ENCODE measurements at regions not wholly inside any gene's neighbourhood (a gene's known extent, or its start where the extent isn't known, plus 50 kb on each side); places are given as distances from the start of the nearest gene placed in this dataset.

DNA sequence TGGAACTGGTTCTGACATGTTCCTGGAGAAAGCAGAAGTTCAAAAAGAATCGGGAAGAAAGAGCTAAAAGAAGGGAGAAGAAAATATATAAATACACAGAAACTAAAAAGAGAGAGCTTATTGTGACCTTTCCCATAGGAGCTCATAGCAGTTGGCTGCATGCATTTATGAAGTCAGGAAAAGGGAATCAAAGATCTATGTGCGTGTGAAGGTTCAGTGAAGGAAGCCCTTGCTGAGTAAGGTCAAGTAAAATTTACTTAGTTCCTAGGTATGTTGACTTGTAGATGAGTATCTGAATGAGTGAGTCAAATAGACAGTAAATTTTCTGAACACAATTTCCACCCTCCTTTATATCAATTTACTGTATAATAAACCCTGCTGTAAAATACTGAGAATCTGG, 632.5 kb downstream of the SLCO4C1 start:
- no peaks in the 10 kb centered on the region for H3K27me3 ChIP-seq (ENCODE audit: control insufficient read depth in 2 of 2, insufficient read depth in 2 of 2, low read length in 2 of 2)
- ChIA-PET POLR2A (no interaction called here), CTCF (no interaction called here)
- ATAC-seq = no peak
- intact Hi-C loops (cut with micrococcal nuclease) = no loop called here
- no peak overlapping the region for H3K27ac ChIP-seq (ENCODE audit: low read depth, low read length)
- peaks cover 0 to 5% (median 0%) of the 10 kb centered on the region in 5 donors for H3K27me3 Mint-ChIP-seq
- H3K4me3 ChIP-seq (ENCODE audit: low read length) = no peak overlapping the region
- H3K9me3 ChIP-seq (ENCODE audit: control insufficient read depth in 2 of 3, low read length in 3 of 3) = no peaks in the 10 kb centered on the region
- peaks cover 0 to 3% (median 0%) of the 10 kb centered on the region in 11 donors for H3K9me3 Mint-ChIP-seq
- H3K36me3 ChIP-seq (ENCODE audit: control insufficient read depth in 2 of 3, insufficient read depth in 3 of 3, low read length in 3 of 3) = no peaks in the 10 kb centered on the region
- no peak overlapping the region for H3K27ac Mint-ChIP-seq
- H3K36me3 Mint-ChIP-seq = no peaks in the 10 kb centered on the region
- H3K4me3 Mint-ChIP-seq = no peak overlapping the region
- no peak for DNase-seq
- no peaks in the 10 kb centered on the region for H3K4me1 Mint-ChIP-seq
- H3K4me1 ChIP-seq (ENCODE audit: control insufficient read depth in 2 of 2, insufficient read depth in 2 of 2, low read length in 2 of 2) = no peaks in the 10 kb centered on the region

DNA sequence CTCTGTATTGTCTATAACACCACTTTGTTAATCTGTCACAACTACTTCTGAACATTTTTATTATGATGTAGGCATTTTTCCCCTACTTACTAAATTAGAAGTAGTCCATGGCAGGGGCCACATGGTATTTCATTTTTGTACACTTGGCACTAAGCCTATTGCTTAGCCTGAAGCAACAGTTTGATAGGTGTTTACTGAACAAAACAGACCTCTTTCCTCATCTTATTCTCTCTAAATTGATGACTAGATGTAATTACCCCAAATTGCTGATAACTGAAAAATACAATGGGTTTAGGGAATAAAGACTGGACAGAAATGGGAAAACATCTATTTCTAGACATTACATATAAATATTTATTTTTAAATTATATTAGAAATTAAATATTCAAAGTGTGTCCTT, 633.8 kb downstream of the SLCO4C1 start:
- Histone ChIP-seq H3K4me3 (ENCODE audit: low read length) (no peak overlapping the region), H3K27ac (ENCODE audit: low read depth, low read length) (no peak overlapping the region), H3K27me3 (ENCODE audit: control insufficient read depth in 2 of 2, insufficient read depth in 2 of 2, low read length in 2 of 2) (no peaks in the 10 kb centered on the region), H3K4me1 (ENCODE audit: control insufficient read depth in 2 of 2, insufficient read depth in 2 of 2, low read length in 2 of 2) (no peaks in the 10 kb centered on the region), H3K9me3 (ENCODE audit: control insufficient read depth in 2 of 3, low read length in 3 of 3) (no peaks in the 10 kb centered on the region), H3K36me3 (ENCODE audit: control insufficient read depth in 2 of 3, insufficient read depth in 3 of 3, low read length in 3 of 3) (no peaks in the 10 kb centered on the region)
- Mint-ChIP-seq H3K4me3 (no peak overlapping the region), H3K36me3 (no peaks in the 10 kb centered on the region), H3K9me3 (peaks cover 0 to 3% (median 0%) of the 10 kb centered on the region in 11 donors), H3K27me3 (peaks cover 0 to 4% (median 0%) of the 10 kb centered on the region in 5 donors), H3K27ac (no peak overlapping the region), H3K4me1 (no peaks in the 10 kb centered on the region)
- DNase-seq (no peak), ATAC-seq (no peak)
- intact Hi-C loops (cut with micrococcal nuclease) = no loop called here
- ChIA-PET POLR2A (no interaction called here), CTCF (no interaction called here)

DNA sequence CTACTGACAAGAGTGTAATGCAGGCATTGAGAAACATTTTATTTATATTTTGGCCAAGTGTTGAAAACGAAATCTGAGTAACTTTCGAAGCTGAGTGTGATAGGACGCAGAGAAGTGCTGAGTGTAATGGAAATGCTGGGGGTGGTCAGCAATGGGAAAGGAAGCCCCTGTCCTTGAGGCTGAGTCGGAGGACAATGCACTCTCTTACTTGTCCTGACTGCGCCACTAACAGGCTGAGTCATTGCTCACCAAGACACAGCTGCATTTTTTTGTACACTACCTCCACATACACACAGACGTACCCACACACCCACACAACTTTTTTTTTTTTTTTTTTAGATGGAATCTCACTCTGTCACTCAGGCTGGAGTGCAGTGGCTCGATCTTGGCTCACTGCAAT, 637.7 kb downstream of the SLCO4C1 start:
- intact Hi-C loops (cut with micrococcal nuclease) = no loop called here
- Mint-ChIP-seq H3K4me1 (no peaks in the 10 kb centered on the region), H3K36me3 (no peaks in the 10 kb centered on the region), H3K27ac (no peak overlapping the region), H3K27me3 (no peaks in the 10 kb centered on the region), H3K4me3 (no peak overlapping the region), H3K9me3 (peaks cover 0 to 1% (median 0%) of the 10 kb centered on the region in 11 donors)
- H3K36me3 ChIP-seq (ENCODE audit: control insufficient read depth in 2 of 3, insufficient read depth in 3 of 3, low read length in 3 of 3) = no peaks in the 10 kb centered on the region
- no peaks in the 10 kb centered on the region for H3K9me3 ChIP-seq (ENCODE audit: control insufficient read depth in 2 of 3, low read length in 3 of 3)
- no peak for ATAC-seq
- H3K4me1 ChIP-seq (ENCODE audit: control insufficient read depth in 2 of 2, insufficient read depth in 2 of 2, low read length in 2 of 2) = no peaks in the 10 kb centered on the region
- CTCF ChIA-PET = no interaction called here
- H3K27ac ChIP-seq (ENCODE audit: low read depth, low read length) = no peak overlapping the region
- no peak overlapping the region for H3K4me3 ChIP-seq (ENCODE audit: low read length)
- POLR2A ChIA-PET = no interaction called here
- no peaks in the 10 kb centered on the region for H3K27me3 ChIP-seq (ENCODE audit: control insufficient read depth in 2 of 2, insufficient read depth in 2 of 2, low read length in 2 of 2)
- DNase-seq = no peak

DNA sequence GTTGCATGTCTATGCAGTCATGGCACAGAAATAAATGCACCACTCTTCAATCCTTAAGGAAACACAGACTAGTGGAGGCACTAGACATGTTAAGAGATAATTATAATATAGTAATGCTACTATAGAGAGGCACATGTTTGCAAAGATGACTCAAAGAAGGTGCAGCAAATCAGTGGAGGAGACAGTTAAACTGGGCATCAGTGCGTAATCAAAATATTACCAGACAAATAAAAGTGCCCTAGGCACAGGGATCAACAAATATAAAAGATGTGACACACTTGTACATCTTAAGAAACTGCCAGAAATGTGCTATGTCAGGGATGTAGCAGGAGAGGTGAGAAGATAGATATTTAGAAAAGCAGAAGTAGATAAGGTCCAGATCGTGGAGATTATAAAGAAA, 642.1 kb downstream of the SLCO4C1 start:
- no peak overlapping the region for H3K27ac ChIP-seq (ENCODE audit: low read depth, low read length)
- H3K27ac Mint-ChIP-seq = no peak overlapping the region
- no peaks in the 10 kb centered on the region for H3K27me3 ChIP-seq (ENCODE audit: control insufficient read depth in 2 of 2, insufficient read depth in 2 of 2, low read length in 2 of 2)
- H3K4me3 ChIP-seq (ENCODE audit: low read length) = no peak overlapping the region
- intact Hi-C loops (cut with micrococcal nuclease) = no loop called here
- no peaks in the 10 kb centered on the region for H3K36me3 ChIP-seq (ENCODE audit: control insufficient read depth in 2 of 3, insufficient read depth in 3 of 3, low read length in 3 of 3)
- H3K4me1 ChIP-seq (ENCODE audit: control insufficient read depth in 2 of 2, insufficient read depth in 2 of 2, low read length in 2 of 2) = no peaks in the 10 kb centered on the region
- ATAC-seq (no peak), DNase-seq (no peak)
- POLR2A ChIA-PET = no interaction called here
- CTCF ChIA-PET = no interaction called here
- no peaks in the 10 kb centered on the region for H3K9me3 ChIP-seq (ENCODE audit: control insufficient read depth in 2 of 3, low read length in 3 of 3)
- no peaks in the 10 kb centered on the region for H3K27me3 Mint-ChIP-seq
- H3K4me1 Mint-ChIP-seq = no peaks in the 10 kb centered on the region
- H3K9me3 Mint-ChIP-seq = peaks cover 0 to under 1% (median 0%) of the 10 kb centered on the region in 11 donors
- no peaks in the 10 kb centered on the region for H3K36me3 Mint-ChIP-seq
- H3K4me3 Mint-ChIP-seq = no peak overlapping the region

DNA sequence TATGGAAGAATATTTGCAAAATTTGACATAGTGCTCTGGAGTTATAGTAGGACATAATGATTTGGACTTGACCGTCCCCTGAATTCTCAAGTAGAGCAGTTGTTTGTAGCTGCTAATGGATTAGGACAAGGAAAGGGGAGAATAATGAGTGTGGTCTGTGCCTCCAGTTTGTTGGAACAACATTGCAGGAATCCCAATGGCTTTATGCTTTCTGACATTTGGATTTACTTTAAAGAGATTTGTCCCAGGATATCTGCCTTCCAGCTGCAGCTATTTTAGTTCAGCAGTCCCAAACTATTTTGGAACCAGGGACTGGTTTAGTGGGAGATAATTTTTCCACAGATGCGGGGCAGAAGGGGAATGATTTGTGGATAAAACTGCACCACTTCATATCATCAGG, 648.2 kb downstream of the SLCO4C1 start:
- no peak overlapping the region for H3K4me3 ChIP-seq (ENCODE audit: low read length)
- no peaks in the 10 kb centered on the region for H3K4me1 ChIP-seq (ENCODE audit: control insufficient read depth in 2 of 2, insufficient read depth in 2 of 2, low read length in 2 of 2)
- no peak for DNase-seq
- no peak overlapping the region for H3K27ac ChIP-seq (ENCODE audit: low read depth, low read length)
- Mint-ChIP-seq H3K27ac (no peak overlapping the region), H3K36me3 (no peaks in the 10 kb centered on the region), H3K4me3 (no peak overlapping the region), H3K4me1 (no peaks in the 10 kb centered on the region), H3K9me3 (no peaks in the 10 kb centered on the region), H3K27me3 (no peaks in the 10 kb centered on the region)
- intact Hi-C loops (cut with micrococcal nuclease) = no loop called here
- no peaks in the 10 kb centered on the region for H3K9me3 ChIP-seq (ENCODE audit: control insufficient read depth in 2 of 3, low read length in 3 of 3)
- POLR2A ChIA-PET = no interaction called here
- ATAC-seq = no peak
- CTCF ChIA-PET = no interaction called here
- H3K27me3 ChIP-seq (ENCODE audit: control insufficient read depth in 2 of 2, insufficient read depth in 2 of 2, low read length in 2 of 2) = no peaks in the 10 kb centered on the region
- H3K36me3 ChIP-seq (ENCODE audit: control insufficient read depth in 2 of 3, insufficient read depth in 3 of 3, low read length in 3 of 3) = no peaks in the 10 kb centered on the region

DNA sequence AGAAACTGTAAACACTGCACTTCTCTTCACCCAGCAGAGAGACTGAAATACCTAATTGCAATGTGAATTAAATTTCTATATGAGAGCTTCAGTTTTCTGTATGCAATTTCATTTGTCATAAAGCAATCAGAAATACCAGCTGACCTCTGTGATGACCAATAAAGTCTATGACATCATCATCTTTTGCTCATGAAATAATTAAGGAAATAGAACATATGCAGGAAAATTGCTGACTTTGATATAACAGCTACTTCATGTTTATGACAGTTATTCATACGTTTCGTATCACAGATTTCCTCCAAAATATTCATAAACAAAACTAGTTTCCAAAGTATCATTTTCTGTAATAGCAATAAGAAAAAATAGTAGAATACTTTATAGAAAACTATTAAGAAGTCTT, 652.3 kb downstream of the SLCO4C1 start:
- ChIA-PET CTCF (no interaction called here), POLR2A (no interaction called here)
- Histone ChIP-seq H3K36me3 (ENCODE audit: control insufficient read depth in 2 of 3, insufficient read depth in 3 of 3, low read length in 3 of 3) (no peaks in the 10 kb centered on the region), H3K27ac (ENCODE audit: low read depth, low read length) (no peak overlapping the region), H3K27me3 (ENCODE audit: control insufficient read depth in 2 of 2, insufficient read depth in 2 of 2, low read length in 2 of 2) (no peaks in the 10 kb centered on the region), H3K9me3 (ENCODE audit: control insufficient read depth in 2 of 3, low read length in 3 of 3) (no peaks in the 10 kb centered on the region), H3K4me3 (ENCODE audit: low read length) (no peak overlapping the region), H3K4me1 (ENCODE audit: control insufficient read depth in 2 of 2, insufficient read depth in 2 of 2, low read length in 2 of 2) (no peaks in the 10 kb centered on the region)
- Mint-ChIP-seq H3K9me3 (no peaks in the 10 kb centered on the region), H3K4me1 (no peaks in the 10 kb centered on the region), H3K4me3 (no peak overlapping the region), H3K27ac (no peak overlapping the region), H3K36me3 (no peaks in the 10 kb centered on the region), H3K27me3 (no peaks in the 10 kb centered on the region)
- no peak for DNase-seq
- intact Hi-C loops (cut with micrococcal nuclease) = no loop called here
- no peak for ATAC-seq

DNA sequence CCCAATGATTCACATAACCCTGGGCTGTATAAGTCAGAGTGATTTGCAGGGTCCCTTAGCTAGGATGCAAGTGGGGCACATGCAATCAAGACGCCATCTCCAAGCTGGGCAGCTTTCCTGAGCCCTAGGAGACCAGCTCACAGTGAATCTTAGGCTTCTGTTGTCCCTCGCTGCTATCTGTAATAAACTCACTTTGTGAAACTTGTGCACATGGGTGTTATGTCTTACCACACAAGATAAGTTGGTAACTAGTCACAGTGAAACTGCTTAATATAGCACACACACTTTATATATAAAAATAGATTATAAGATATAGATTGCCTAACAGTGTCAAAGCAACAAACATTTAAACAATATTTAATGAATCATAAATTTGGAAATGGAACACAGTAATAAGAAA, 658.5 kb downstream of the SLCO4C1 start:
- no peak overlapping the region for H3K27ac Mint-ChIP-seq
- DNase-seq (no peak), ATAC-seq (no peak)
- Histone ChIP-seq H3K27ac (ENCODE audit: low read depth, low read length) (no peak overlapping the region), H3K9me3 (ENCODE audit: control insufficient read depth in 2 of 3, low read length in 3 of 3) (no peaks in the 10 kb centered on the region), H3K4me3 (ENCODE audit: low read length) (no peak overlapping the region), H3K4me1 (ENCODE audit: control insufficient read depth in 2 of 2, insufficient read depth in 2 of 2, low read length in 2 of 2) (no peaks in the 10 kb centered on the region), H3K27me3 (ENCODE audit: control insufficient read depth in 2 of 2, insufficient read depth in 2 of 2, low read length in 2 of 2) (no peaks in the 10 kb centered on the region), H3K36me3 (ENCODE audit: control insufficient read depth in 2 of 3, insufficient read depth in 3 of 3, low read length in 3 of 3) (no peaks in the 10 kb centered on the region)
- ChIA-PET CTCF (no interaction called here), POLR2A (no interaction called here)
- no peaks in the 10 kb centered on the region for H3K4me1 Mint-ChIP-seq
- no peak overlapping the region for H3K4me3 Mint-ChIP-seq
- no peaks in the 10 kb centered on the region for H3K36me3 Mint-ChIP-seq
- intact Hi-C loops (cut with micrococcal nuclease) = no loop called here
- H3K27me3 Mint-ChIP-seq = no peaks in the 10 kb centered on the region
- H3K9me3 Mint-ChIP-seq = peaks cover 0 to 4% (median 0%) of the 10 kb centered on the region in 11 donors

Measured in naive thymus-derived CD4-positive, alpha-beta T cell (primary cell).